Germinal center (tissue), 1 donor: ENCODE measurements at regions not wholly inside any gene's neighbourhood (a gene's known extent, or its start where the extent isn't known, plus 50 kb on each side); places are given as distances from the start of the nearest gene placed in this dataset.
"Not testable (repeated sequence)": the region's sequence is repeated elsewhere in the genome, so short reads cannot be mapped to it uniquely, and the experiment has no call there.

ENCODE experiments used
- DNase-seq: peaks from one replicate; pipeline ENCODE4 v3.0.0; 2012; ENCODE audit warnings: mixed read lengths, low spot score

DNA sequence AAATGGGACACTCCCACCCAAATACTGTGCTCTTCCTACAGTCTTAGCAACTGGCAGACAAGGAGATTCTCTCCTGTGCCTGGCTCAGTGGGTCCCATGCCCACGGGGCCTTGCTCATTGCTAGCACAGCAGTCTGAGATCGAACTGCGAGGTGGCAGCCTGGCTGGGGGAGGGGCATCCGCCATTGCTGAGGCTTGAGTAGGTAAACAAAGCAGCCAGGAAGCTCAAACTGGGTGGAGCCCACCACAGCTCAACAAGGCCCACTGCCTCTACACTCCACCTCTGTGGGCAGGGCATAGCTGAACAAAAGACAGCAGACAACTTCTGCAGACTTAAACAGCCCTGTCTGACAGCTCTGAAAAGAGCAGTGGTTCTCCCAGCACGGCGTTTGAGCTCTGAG is 174.8 kb downstream of the COL12A1 start:
- not testable (repeated sequence) for DNase-seq

DNA sequence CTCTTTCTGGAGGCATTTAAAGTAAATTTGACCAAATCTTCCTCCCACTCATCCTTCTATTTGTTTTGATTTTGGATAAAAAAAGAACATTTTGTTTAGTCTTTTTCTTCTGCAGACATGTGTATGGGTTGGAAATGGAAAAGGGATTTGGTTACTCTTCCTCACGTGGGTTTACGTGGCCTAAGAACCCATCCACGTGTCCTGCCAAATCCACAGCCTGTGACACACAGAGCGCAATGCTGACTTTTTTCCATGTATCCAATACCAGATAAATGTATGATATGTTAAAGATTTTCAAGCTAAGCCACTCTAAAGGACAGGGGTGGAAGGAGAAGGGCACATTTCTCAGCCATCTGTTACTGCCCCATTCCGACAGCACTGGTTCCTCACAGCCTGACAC is 176.5 kb downstream of the COL12A1 start:
- DNase-seq = no peak

DNA sequence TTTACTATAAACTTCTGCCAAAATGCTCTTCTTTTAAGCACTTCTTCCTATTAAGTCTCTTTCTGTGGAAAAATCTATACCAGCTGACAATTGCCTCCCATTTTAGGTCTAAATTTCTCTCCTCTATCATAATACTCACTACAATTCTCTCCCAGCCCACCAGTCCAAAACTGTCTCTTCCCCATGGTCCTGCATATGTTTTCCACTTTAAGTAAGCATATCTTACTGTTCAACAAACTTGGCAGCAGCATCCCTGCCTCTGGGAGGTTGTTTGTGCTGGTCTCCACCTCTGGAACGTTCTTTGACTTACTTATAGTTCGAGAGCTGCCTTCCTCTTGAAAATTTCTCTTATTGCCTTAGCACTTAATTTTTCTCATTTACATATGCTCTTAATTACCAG is 180.5 kb downstream of the COL12A1 start:
- DNase-seq = no peak

DNA sequence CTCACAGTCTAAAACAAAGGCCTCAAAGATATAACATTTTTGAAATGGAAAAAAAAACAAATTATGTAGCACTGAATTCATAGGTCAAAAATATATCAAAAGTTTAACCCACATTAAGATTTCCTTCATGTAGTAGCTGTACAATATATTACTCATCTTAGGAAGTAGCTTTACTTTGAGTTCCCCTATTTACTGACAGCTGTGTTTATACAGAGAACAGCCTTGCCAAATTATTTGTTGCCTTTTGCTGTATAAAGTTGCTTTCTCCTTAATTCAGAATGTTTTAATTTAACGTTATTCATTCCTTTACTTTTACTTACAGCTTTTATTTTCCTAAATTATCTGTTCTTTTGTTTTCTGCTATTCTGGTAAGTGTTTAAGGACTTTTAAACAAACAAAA is 181.0 kb downstream of the COL12A1 start:
- DNase-seq = no peak

DNA sequence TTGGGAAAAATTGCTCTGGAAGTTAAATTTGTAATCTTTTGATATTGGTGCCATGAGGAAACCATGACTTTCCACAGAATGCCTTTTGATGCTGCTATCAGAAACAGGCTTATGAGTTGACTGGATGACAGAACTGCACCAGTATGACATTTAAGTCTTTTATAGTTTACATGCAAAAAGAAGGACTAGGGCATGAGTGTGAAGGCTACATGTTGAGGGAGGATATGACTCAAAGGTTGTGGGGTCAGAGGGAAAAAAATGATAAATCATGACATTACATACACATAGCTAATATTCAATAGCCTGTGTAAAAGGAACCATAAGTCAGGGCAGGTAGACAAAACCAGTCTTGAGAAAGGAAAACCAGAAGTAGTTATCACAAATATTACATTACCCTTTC is 182.2 kb downstream of the COL12A1 start:
- DNase-seq = no peak

DNA sequence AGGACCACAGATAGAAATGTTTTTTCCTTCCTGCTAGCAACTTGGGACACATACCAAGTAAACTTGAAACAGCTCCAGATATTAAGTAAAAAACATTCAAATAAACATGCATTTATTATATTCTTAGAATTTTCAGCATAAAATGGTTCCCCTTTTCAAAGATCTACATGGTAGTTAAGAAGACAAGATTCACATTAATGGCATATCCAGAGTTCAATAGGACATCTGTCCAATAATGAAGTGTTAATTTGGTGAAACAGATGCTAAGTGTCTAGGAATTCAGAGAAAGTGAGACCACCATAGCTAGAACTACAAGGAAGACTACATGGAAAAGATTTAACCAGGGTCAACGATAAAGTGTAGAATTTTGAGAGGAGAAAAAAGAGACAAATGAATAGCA is 184.9 kb downstream of the COL12A1 start:
- no peak for DNase-seq

DNA sequence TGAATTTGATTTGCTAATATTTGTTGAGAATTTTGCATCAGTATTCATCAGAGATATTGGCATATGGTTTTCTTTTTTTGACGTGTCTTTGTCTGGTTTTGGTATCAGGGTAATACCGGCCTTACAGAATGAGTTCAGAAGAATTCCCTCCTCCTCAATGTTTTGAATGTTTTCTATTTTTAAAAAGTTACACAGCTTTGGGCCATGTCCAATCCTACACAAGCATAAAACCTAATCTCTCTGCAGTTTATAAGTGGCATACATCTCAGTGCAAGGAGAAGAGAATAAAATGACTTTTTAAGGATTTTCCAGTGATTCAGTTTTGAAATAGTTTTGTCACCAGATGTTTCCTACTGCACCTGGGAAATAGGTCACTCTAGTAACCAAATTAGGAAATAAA is 185.5 kb downstream of the COL12A1 start:
- DNase-seq = no peak

DNA sequence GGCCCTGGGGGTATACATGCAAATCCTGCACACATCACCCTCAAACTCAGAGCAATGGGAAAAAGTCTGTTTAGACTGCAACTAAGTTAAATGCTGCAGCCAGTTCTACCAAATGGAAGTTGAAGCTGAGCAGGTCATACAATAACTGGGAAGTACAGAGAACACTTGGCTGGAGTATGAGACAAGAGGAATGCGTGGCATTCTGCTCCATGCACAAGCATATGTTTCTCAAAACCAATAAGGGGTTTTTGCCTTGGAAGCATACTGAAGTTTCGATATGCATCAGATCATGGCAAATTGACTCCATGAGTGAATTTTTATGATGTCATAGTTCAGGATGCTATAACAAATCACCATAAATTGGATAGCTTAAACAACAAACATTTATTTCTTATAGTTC is 193.8 kb downstream of the COL12A1 start:
- DNase-seq = no peak

DNA sequence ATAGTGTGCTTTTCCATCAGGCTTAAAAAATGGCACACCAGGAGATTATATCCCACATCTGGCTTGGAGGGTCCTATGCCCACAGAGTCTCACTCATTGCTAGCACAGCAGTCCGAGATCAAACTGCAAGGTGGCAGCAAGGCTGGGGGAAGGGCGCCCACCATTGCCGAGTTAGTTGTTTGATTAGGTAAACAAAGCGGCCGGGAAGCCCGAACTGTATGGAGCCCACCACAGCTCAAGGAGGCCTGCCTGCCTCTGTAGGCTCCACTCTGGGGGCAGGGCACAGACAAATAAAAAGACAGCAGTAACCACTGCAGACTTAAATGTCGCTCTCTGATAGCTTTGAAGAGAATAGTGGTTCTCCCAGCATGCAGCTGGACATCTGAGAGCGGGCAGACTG is 201.9 kb downstream of the COL12A1 start:
- not testable (repeated sequence) for DNase-seq

GRCh38 chr6:74997646-74998045 is 208.2 kb downstream of the COL12A1 start:
- DNase-seq = no peak

DNA sequence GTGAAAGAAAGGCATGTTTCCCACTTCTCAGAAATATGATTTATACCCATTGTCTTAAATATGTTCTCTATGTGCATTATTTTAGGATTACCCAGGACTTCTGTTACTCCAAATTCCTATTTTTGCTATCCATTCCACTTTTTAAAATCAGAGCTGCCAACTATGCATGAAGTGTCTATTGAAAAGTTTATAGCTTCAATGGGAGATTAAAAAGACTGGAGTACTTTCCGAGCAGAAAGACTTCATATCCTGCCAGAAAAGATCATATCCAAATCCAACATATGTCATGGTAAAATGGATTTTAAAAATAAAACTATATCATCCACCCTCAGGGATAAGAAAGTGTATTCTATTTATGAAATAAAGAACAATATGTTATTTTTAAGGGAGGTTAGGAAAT is 212.7 kb downstream of the COL12A1 start:
- DNase-seq = no peak

DNA sequence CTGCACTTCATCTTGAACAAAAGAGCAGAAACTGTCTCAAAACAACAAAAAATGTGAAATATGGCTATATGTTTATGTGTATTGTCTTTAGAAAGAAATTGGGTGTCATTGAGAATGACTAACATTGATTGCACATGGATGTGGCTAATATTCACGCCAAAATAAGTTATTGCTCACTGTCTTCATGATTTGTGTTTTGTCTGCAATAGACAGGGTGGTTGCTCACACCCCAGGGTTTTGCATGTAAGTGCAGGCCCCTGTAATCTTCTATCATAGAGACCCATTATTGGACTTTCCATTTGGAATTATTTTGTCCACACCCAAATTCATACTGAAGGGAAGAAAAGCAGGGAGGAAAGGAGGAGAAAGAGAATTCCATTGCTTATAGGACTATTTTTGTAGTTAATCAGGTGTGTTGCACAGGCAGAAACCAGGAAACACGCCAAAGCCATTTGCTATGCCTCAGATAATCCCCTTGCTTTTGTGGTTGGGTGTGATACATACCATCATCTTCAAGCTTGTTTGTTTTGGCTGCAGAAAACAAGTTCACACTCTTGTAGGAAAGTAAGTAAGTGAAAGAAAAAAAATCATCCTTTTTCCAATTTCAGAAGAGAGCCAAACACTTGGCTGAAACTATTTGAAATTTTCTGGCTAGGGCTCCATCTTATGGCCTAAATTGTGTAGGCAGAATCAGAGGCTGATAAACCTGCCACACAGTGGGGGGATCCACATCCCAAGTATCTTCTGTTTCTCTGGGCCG is 214.1 kb downstream of the COL12A1 start:
- DNase-seq = no peak

GRCh38 chr6:74979065-74979766 is 226.6 kb downstream of the COL12A1 start:
- DNase-seq = no peak

GRCh38 chr6:74976701-74977100 is 229.2 kb downstream of the COL12A1 start:
- no peak for DNase-seq

GRCh38 chr6:74976026-74976425 is 229.8 kb downstream of the COL12A1 start:
- DNase-seq = no peak

DNA sequence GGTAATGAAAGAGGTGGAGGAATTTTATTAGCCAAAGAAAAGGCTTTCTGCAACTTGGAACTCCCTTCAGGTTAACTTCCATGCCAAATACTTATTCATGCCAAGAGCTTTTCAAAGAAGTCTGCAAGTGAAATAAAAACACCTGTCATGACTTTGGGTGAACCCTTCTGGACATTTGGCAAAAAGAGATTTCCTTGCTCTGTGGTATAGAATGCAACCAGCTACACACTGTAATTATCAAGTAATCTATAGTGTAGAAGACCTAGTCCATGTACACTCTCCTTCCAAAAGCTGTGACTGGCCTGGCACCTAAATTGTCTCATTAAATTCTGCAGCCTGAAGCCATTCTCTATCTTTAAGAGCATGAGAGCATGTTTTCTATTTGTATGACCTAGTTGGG is 232.3 kb downstream of the COL12A1 start:
- DNase-seq = no peak

DNA sequence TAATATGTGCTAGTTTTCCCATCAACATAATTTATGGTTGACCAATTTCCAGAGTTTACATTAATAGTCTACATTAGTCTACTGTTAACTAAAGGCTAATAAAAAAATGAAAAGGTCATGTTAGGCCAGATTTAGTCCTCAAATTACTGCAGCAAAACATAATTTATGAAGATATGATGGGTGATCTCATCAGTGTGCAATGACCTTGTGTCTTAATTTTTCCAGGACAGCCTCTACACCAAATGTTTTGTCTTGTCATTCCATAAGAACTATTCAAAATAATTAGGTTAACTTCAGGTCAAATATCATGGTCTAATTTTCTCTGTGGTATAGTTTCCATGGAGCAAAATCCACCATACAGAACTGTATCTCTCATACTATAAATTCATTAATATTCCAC is 234.2 kb downstream of the COL12A1 start:
- DNase-seq = no peak

DNA sequence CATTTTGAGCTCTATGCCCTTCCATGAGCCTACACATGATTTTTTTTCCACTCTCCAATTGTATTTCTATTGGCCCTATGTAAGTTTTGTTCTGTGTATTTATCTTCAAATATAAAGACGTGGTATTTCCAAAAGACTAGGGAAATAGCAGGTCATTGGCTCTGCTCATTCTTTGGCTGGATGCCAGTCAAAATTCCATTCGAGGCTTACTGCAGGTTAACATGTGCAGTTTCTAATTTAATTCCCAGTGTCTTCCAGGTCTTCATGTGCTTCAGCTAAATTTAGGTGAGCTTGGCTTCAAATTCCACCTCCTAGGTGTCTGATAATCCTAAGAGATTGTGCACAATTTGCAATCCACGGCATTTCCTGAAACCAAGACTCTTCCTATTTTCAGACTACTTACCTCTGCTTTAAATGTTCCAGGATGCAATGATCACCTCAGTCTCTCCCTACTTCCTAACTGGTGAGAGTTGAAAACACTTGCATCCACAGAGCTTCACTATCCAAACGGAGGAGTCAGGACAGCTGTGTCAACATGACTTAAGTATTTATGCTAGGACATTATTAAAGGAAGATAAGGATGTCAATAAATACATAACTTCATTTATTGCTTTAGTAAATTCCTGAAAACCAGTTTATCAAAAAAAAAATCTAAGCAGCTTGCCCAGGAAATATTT is 236.1 kb downstream of the COL12A1 start:
- DNase-seq = no peak

GRCh38 chr6:74967821-74968220 is 238.0 kb downstream of the COL12A1 start:
- no peak for DNase-seq

- no peak for DNase-seq
These were observed 239.1 kb downstream of the COL12A1 start for GRCh38 chr6:74966712-74967111.

GRCh38 chr6:74964871-74965441 is 240.9 kb downstream of the COL12A1 start:
- no peak for DNase-seq

DNA sequence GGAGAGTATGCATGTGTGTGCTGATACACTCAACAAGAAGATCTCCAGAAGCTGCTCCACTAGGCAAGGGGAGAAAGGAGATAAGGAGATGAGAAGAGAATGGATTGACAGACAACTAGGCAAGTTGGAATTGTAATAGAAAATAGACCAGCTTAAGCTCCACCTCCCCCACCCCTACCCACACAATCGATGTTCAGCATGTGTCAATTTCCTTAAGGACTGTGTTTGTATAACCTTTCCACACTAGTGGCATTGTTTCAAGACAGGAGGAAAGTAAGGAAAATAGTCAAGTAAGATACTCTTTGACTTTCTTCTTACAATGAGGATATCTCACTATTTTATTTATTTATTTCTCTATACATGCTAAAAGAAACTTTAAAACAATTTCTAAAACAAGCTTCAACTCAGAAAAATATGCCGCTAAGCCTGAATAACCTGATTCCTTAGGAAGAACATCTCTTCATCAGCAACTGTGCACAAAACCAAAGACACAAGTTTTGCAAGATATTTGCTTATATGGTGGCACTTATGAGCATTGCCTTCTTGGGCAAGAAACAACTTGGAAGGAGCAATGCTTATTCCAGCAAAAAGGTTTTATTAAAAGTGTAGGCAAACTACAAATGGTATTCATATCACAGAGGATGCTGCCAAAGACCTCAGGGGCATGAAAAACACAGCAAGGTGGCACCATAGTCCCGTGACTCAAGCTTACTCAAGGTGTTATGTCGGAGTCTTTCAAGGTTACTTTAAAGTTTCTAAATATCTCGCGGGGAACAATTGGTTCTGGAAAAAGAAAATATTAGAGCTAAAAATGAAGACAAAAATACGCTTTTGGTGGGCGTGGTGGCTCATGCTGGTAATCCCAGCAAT is 249.1 kb downstream of the COL12A1 start:
- DNase-seq = no peak
